Stomach (tissue), 4 donors: ENCODE measurements at regions not wholly inside any gene's neighbourhood (a gene's known extent, or its start where the extent isn't known, plus 50 kb on each side); places are given as distances from the start of the nearest gene placed in this dataset.

Experiments
- POLR2A ChIP-seq, 4 donors: fragments of 450-650 bp; IDR thresholded peaks; one replicate each; pipeline ENCODE4 v1.6.1; 2016; ENCODE audit warnings: antibody characterized with exemption in 4 of 4, control low read depth in 2 of 4, mild to moderate bottlenecking in 1 of 4, moderate library complexity in 1 of 4
- TF ChIP-seq, protein P1 (sequence below), 7 experiments: fragments of 450-650 bp in 4 of 7; fragments of 200-600 bp in 3 of 7; sonication (generic) in 3 of 7; IDR thresholded peaks; one replicate each; pipeline ENCODE4 v1.5.1; 2016 to 2019; ENCODE audit warnings: antibody characterized with exemption in 7 of 7, control low read depth in 2 of 7, mild to moderate bottlenecking in 1 of 7

DNA sequence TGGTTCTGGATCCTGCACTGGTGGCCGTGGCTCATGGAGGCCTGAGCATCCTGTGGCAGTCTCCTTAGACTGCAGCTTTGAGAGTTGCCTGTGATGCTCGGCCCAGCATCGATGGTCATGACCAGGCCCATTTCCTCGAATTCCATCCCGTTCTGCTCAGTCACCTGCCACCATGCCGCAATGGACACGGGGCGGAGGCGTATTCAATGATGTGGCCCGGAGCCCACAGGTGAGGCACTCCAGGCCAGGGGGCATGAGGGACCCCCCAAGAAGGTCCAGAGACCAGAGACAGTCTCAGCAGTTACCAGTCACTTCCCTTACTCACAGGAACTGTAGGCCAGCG is 53.6 kb downstream of the SHANK2 start:
- TF ChIP-seq, protein P1, sequence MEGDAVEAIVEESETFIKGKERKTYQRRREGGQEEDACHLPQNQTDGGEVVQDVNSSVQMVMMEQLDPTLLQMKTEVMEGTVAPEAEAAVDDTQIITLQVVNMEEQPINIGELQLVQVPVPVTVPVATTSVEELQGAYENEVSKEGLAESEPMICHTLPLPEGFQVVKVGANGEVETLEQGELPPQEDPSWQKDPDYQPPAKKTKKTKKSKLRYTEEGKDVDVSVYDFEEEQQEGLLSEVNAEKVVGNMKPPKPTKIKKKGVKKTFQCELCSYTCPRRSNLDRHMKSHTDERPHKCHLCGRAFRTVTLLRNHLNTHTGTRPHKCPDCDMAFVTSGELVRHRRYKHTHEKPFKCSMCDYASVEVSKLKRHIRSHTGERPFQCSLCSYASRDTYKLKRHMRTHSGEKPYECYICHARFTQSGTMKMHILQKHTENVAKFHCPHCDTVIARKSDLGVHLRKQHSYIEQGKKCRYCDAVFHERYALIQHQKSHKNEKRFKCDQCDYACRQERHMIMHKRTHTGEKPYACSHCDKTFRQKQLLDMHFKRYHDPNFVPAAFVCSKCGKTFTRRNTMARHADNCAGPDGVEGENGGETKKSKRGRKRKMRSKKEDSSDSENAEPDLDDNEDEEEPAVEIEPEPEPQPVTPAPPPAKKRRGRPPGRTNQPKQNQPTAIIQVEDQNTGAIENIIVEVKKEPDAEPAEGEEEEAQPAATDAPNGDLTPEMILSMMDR (IDR thresholded peaks at IDR 0.05): no peak
- TF ChIP-seq POLR2A (IDR thresholded peaks at IDR 0.05): no peak
